RWPE2 (cell line): ENCODE measurements at regions not wholly inside any gene's neighbourhood (a gene's known extent, or its start where the extent isn't known, plus 50 kb on each side); places are given as distances from the start of the nearest gene placed in this dataset.

ENCODE experiments used
- ATAC-seq: fragments of 200-7000 bp; cut with Tn5 transposase; 3 replicates; pipeline ENCODE4 v1.9.1; 2021; ENCODE audit warnings: low read depth
- DNase-seq: peaks from one replicate; pipeline ENCODE4 v3.0.0-alpha.2; 2020; ENCODE audit warnings: low spot score
- H3K27ac ChIP-seq: fragments of 450-650 bp; 2 replicates; pipeline ENCODE4 v1.5.1; 2017; ENCODE audit warnings: mild to moderate bottlenecking; ENCODE audit not compliant: poor library complexity, severe bottlenecking
- H3K27me3 ChIP-seq: fragments of 250-450 bp; sonication (Bioruptor Pico); 2 replicates; pipeline ENCODE4 v1.5.1; 2021; ENCODE audit warnings: mild to moderate bottlenecking, moderate library complexity; ENCODE audit not compliant: insufficient read depth, poor library complexity, severe bottlenecking
- H3K36me3 ChIP-seq: fragments of 250-450 bp; sonication (Bioruptor Pico); 2 replicates; pipeline ENCODE4 v1.5.1; 2020; ENCODE audit warnings: low read depth, mild to moderate bottlenecking, moderate library complexity
- H3K4me1 ChIP-seq: fragments of 250-450 bp; sonication (Bioruptor Pico); 2 replicates; pipeline ENCODE4 v1.5.1; 2021; ENCODE audit warnings: mild to moderate bottlenecking, moderate library complexity; ENCODE audit not compliant: insufficient read depth, poor library complexity, severe bottlenecking
- H3K4me3 ChIP-seq: fragments of 250-450 bp; sonication (Bioruptor Pico); 2 replicates; pipeline ENCODE4 v1.5.1; 2021; ENCODE audit warnings: mild to moderate bottlenecking, moderate library complexity; ENCODE audit not compliant: severe bottlenecking
- H3K9me3 ChIP-seq: fragments of 250-450 bp; sonication (Bioruptor Pico); 2 replicates; pipeline ENCODE4 v1.5.1; 2021; ENCODE audit warnings: mild to moderate bottlenecking, moderate library complexity; ENCODE audit not compliant: severe bottlenecking
- CTCF ChIP-seq: fragments of 450-650 bp; IDR thresholded peaks from one replicate; pipeline ENCODE4 v1.5.1; 2017; ENCODE audit warnings: mild to moderate bottlenecking, moderate library complexity; ENCODE audit not compliant: poor library complexity, severe bottlenecking

DNA sequence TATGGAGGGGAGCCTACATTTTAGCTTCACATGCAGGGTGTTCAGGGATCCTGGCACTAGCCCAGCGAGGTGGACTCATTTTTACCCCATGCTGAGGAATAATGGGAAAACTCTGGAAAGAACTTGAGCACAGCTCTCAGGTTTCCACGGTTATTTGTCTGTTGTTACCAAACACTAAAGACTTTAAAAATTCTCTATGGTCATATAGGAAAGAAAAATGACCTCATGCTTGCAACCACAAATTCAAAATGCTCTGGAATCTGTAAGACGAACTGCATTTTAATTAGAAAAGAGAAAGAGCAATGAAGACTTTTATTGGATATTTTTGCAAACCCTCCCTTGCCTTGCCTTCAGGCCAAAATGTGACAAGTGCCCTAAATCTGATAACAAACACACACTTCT is 606.9 kb downstream of the EBF1 start:
- Histone ChIP-seq H3K9me3 (no peaks in the 10 kb centered on the region), H3K36me3 (no peaks in the 10 kb centered on the region), H3K27me3 (no peaks in the 10 kb centered on the region), H3K4me3 (no peak overlapping the region), H3K4me1 (no peaks in the 10 kb centered on the region), H3K27ac (no peak overlapping the region)
- TF ChIP-seq CTCF = no peak
- DNase-seq (no peak), ATAC-seq (no peak)

DNA sequence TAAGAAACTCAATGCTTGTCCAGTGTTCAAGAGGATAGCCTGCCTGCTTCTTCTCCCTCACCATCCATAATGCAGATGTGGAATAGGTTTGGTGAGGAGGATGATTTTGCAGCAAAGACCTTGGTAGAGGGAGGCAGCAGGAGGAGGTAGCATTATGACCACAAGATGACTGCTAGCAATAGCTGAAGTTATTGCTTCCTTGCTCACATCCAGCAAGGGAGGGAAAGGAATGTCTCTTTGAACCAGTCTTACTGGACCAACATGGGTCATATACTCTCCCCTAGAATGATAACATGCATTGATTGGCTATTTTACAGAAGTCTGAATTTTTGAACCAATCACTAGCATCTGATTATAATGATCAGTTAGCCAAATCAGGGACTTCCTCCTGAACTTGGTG is 607.6 kb downstream of the EBF1 start:
- DNase-seq (no peak), ATAC-seq (no peak)
- no peaks in the 10 kb centered on the region for H3K27me3 ChIP-seq
- no peaks in the 10 kb centered on the region for H3K36me3 ChIP-seq
- no peak overlapping the region for H3K4me3 ChIP-seq
- H3K4me1 ChIP-seq = no peaks in the 10 kb centered on the region
- no peak overlapping the region for H3K27ac ChIP-seq
- no peak for TF ChIP-seq CTCF
- no peaks in the 10 kb centered on the region for H3K9me3 ChIP-seq

DNA sequence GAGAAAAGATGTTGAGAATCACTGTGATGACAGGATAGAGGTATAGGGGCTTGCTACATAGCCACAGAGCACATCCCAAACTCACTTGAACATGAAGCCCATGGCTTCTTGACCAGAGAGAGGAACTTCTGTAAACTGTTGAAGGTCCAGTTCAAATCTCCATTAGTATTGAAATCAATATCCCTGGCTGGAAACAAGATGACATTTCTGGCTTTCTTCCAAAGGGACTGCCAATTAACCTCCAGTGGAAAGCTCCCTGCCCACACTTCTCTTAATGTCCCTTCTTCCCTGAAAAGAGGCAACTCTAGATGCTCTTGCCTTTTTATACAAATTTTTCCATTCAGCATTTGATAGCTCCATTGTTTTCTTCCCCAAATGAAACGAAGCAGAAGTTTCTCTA is 612.1 kb downstream of the EBF1 start:
- Histone ChIP-seq H3K4me1 (no peaks in the 10 kb centered on the region), H3K27ac (no peak overlapping the region), H3K27me3 (no peaks in the 10 kb centered on the region), H3K36me3 (no peaks in the 10 kb centered on the region), H3K4me3 (no peak overlapping the region), H3K9me3 (no peaks in the 10 kb centered on the region)
- ATAC-seq = no peak
- DNase-seq = no peak
- no peak for TF ChIP-seq CTCF

DNA sequence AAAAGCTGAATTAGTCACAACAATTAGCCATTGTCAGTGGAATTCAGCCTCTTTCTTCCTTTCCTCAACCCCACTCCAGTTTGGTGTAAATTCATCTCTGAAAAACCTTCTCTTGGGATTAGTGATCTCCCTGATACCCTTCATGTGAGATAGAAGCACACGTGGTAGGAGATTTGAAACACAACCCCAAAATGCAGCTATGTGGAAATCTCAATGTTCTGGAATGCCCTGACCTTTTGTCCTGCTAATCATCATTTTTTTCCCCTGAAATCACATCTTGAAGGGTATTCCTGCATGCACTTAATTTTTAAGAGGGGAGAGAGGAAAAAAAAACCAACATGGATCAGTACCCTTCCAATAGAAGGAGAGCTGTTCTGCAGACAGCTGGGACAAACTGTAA is 612.6 kb downstream of the EBF1 start:
- no peak for TF ChIP-seq CTCF
- Histone ChIP-seq H3K4me3 (no peak overlapping the region), H3K4me1 (no peaks in the 10 kb centered on the region), H3K27ac (no peak overlapping the region), H3K9me3 (no peaks in the 10 kb centered on the region), H3K36me3 (no peaks in the 10 kb centered on the region), H3K27me3 (no peaks in the 10 kb centered on the region)
- DNase-seq (no peak), ATAC-seq (no peak)

GRCh38 chr5:158486566-158486965 is 613.1 kb downstream of the EBF1 start:
- H3K27ac ChIP-seq = no peak overlapping the region
- no peak overlapping the region for H3K4me3 ChIP-seq
- DNase-seq (no peak), ATAC-seq (no peak)
- no peak for TF ChIP-seq CTCF
- H3K36me3 ChIP-seq = no peaks in the 10 kb centered on the region
- H3K9me3 ChIP-seq = no peaks in the 10 kb centered on the region
- H3K27me3 ChIP-seq = no peaks in the 10 kb centered on the region
- H3K4me1 ChIP-seq = no peaks in the 10 kb centered on the region
